Muscle layer of duodenum (tissue), 2 donors: ENCODE measurements at regions not wholly inside any gene's neighbourhood (a gene's known extent, or its start where the extent isn't known, plus 50 kb on each side); places are given as distances from the start of the nearest gene placed in this dataset.

Experiments used
- H3K27ac ChIP-seq: one replicate; pipeline ENCODE4 v1.7.0; 2013; ENCODE audit warnings: mild to moderate bottlenecking, low read length
- H3K27me3 ChIP-seq: one replicate; pipeline ENCODE4 v1.7.0; 2013; ENCODE audit warnings: low read depth, mild to moderate bottlenecking, control low read depth, low read length
- H3K36me3 ChIP-seq, 2 donors: one replicate each; pipeline ENCODE4 v1.7.0; 2013; ENCODE audit warnings: low read length in 2 of 2, control low read depth in 1 of 2, mild to moderate bottlenecking in 1 of 2; ENCODE audit not compliant: insufficient read depth in 2 of 2, control insufficient read depth in 1 of 2
- H3K4me1 ChIP-seq, 2 donors: one replicate each; pipeline ENCODE4 v1.7.0; 2013; ENCODE audit warnings: low read length in 2 of 2, mild to moderate bottlenecking in 2 of 2, control low read depth in 1 of 2, moderate library complexity in 1 of 2; ENCODE audit not compliant: insufficient read depth in 2 of 2, control insufficient read depth in 1 of 2
- H3K4me3 ChIP-seq, 2 donors: one replicate each; pipeline ENCODE4 v1.7.0; 2013; ENCODE audit warnings: low read length in 2 of 2, low read depth in 1 of 2, mild to moderate bottlenecking in 1 of 2
- H3K9me3 ChIP-seq, 2 donors: one replicate each; pipeline ENCODE4 v1.7.0; 2013; ENCODE audit warnings: low read length in 2 of 2, control low read depth in 1 of 2, mild to moderate bottlenecking in 1 of 2; ENCODE audit not compliant: control insufficient read depth in 1 of 2
- donor health status: healthy.

- Histone ChIP-seq H3K27ac (no peak overlapping the region), H3K9me3 (no peaks in the 10 kb centered on the region), H3K4me3 (no peak overlapping the region), H3K27me3 (peaks cover 8% of the 10 kb centered on the region), H3K36me3 (no peaks in the 10 kb centered on the region), H3K4me1 (peaks cover 0 to 6% of the 10 kb centered on the region in 2 donors)
Measured at GRCh38 chr19:30233375-30233774, 138.8 kb upstream of the ZNF536 start.

GRCh38 chr19:30235946-30236345 lies 136.2 kb upstream of the ZNF536 start:
- Histone ChIP-seq H3K9me3 (no peaks in the 10 kb centered on the region), H3K4me3 (no peak overlapping the region), H3K36me3 (no peaks in the 10 kb centered on the region), H3K27ac (no peak overlapping the region), H3K4me1 (no peaks in the 10 kb centered on the region), H3K27me3 (no peaks in the 10 kb centered on the region)

- Histone ChIP-seq H3K27me3 (no peaks in the 10 kb centered on the region), H3K27ac (no peak overlapping the region)
Measured at GRCh38 chr19:30236587-30236986, 135.6 kb upstream of the ZNF536 start.

GRCh38 chr19:30237140-30237539 lies 135.0 kb upstream of the ZNF536 start:
- Histone ChIP-seq H3K27me3 (no peaks in the 10 kb centered on the region), H3K4me1 (no peaks in the 10 kb centered on the region), H3K27ac (no peak overlapping the region), H3K36me3 (no peaks in the 10 kb centered on the region), H3K9me3 (no peaks in the 10 kb centered on the region), H3K4me3 (no peak overlapping the region)

More at GRCh38 chr19:30236587-30236986, 135.6 kb upstream of the ZNF536 start:
- H3K4me3 ChIP-seq, result no peak overlapping the region
- H3K9me3 ChIP-seq, result no peaks in the 10 kb centered on the region
- no peaks in the 10 kb centered on the region for H3K36me3 ChIP-seq
- no peaks in the 10 kb centered on the region for H3K4me1 ChIP-seq

- Histone ChIP-seq H3K36me3 (no peaks in the 10 kb centered on the region), H3K27me3 (no peaks in the 10 kb centered on the region), H3K4me3 (no peak overlapping the region), H3K4me1 (no peaks in the 10 kb centered on the region), H3K27ac (no peak overlapping the region), H3K9me3 (no peaks in the 10 kb centered on the region)
Measured at GRCh38 chr19:30240904-30241695, 131.1 kb upstream of the ZNF536 start.

GRCh38 chr19:30244533-30244932 lies 127.7 kb upstream of the ZNF536 start:
- Histone ChIP-seq H3K36me3 (no peaks in the 10 kb centered on the region), H3K4me3 (no peak overlapping the region), H3K4me1 (no peaks in the 10 kb centered on the region), H3K27ac (no peak overlapping the region), H3K9me3 (no peaks in the 10 kb centered on the region), H3K27me3 (no peaks in the 10 kb centered on the region)

GRCh38 chr19:30245401-30246039 lies 126.7 kb upstream of the ZNF536 start:
- H3K27me3 ChIP-seq, result no peaks in the 10 kb centered on the region
- H3K27ac ChIP-seq, result no peak overlapping the region
- no peaks in the 10 kb centered on the region for H3K4me1 ChIP-seq
- no peak overlapping the region for H3K4me3 ChIP-seq
- no peaks in the 10 kb centered on the region for H3K9me3 ChIP-seq
- no peaks in the 10 kb centered on the region for H3K36me3 ChIP-seq

GRCh38 chr19:30249911-30250310 lies 122.3 kb upstream of the ZNF536 start:
- H3K9me3 ChIP-seq, result no peaks in the 10 kb centered on the region
- H3K27me3 ChIP-seq, result peaks cover 10% of the 10 kb centered on the region
- no peaks in the 10 kb centered on the region for H3K4me1 ChIP-seq
- H3K27ac ChIP-seq, result no peak overlapping the region
- no peak overlapping the region for H3K4me3 ChIP-seq
- no peaks in the 10 kb centered on the region for H3K36me3 ChIP-seq

- H3K27me3 ChIP-seq, result peaks cover 10% of the 10 kb centered on the region
- H3K27ac ChIP-seq, result no peak overlapping the region
- H3K4me1 ChIP-seq, result no peaks in the 10 kb centered on the region
- H3K36me3 ChIP-seq, result no peaks in the 10 kb centered on the region
- no peak overlapping the region for H3K4me3 ChIP-seq
- H3K9me3 ChIP-seq, result no peaks in the 10 kb centered on the region
Measured at GRCh38 chr19:30252214-30252613, 120.0 kb upstream of the ZNF536 start.

- Histone ChIP-seq H3K27me3 (peaks cover 10% of the 10 kb centered on the region), H3K4me3 (no peak overlapping the region), H3K36me3 (no peaks in the 10 kb centered on the region), H3K9me3 (no peaks in the 10 kb centered on the region), H3K4me1 (no peaks in the 10 kb centered on the region), H3K27ac (no peak overlapping the region)
Measured at GRCh38 chr19:30253581-30253996, 118.6 kb upstream of the ZNF536 start.

- Histone ChIP-seq H3K27ac (no peak overlapping the region), H3K36me3 (no peaks in the 10 kb centered on the region), H3K27me3 (peaks cover 10% of the 10 kb centered on the region), H3K9me3 (no peaks in the 10 kb centered on the region), H3K4me3 (no peak overlapping the region), H3K4me1 (no peaks in the 10 kb centered on the region)
Measured at GRCh38 chr19:30254158-30254557, 118.0 kb upstream of the ZNF536 start.
